Anterior cingulate cortex (tissue), 58 donors: ENCODE measurements at regions not wholly inside any gene's neighbourhood (a gene's known extent, or its start where the extent isn't known, plus 50 kb on each side); places are given as distances from the start of the nearest gene placed in this dataset.
"Not testable (repeated sequence)": the region's sequence is repeated elsewhere in the genome, so short reads cannot be mapped to it uniquely, and the experiment has no call there.

Source experiments
- DNase-seq, 58 donors: peaks; one replicate each; lab custom pipeline; 2025; lab: John Stamatoyannopoulos, UW

GRCh38 chr4:12507868-12508481, 976.2 kb downstream of the RAB28 start:
- DNase-seq: no peak

- no peak for DNase-seq
Measured at GRCh38 chr4:12500409-12500808, 983.7 kb downstream of the RAB28 start.

- no peak for DNase-seq
Measured at GRCh38 chr4:12499693-12500092, 984.4 kb downstream of the RAB28 start.

GRCh38 chr4:12495211-12495610, 988.9 kb downstream of the RAB28 start:
- DNase-seq: no peak

GRCh38 chr4:12492730-12493393, 991.3 kb downstream of the RAB28 start:
- no peak for DNase-seq

- peak in 7 of 58 donors; percentile 0 to 3 (median 1) for DNase-seq
Measured at GRCh38 chr4:12488672-12489071, 995.5 kb downstream of the RAB28 start.

GRCh38 chr4:12487000-12487399, 997.1 kb downstream of the RAB28 start:
- no peak for DNase-seq

- no peak for DNase-seq
Measured at GRCh38 chr4:12472087-12472486, 1012.1 kb downstream of the RAB28 start.

GRCh38 chr4:12471193-12471592, 1012.9 kb downstream of the RAB28 start:
- no peak for DNase-seq

GRCh38 chr4:12461576-12461975, 1022.6 kb downstream of the RAB28 start:
- DNase-seq: not testable (repeated sequence)

- DNase-seq: no peak
Measured at GRCh38 chr4:12459126-12459525, 1025.0 kb downstream of the RAB28 start.

GRCh38 chr4:12458621-12459020, 1025.5 kb downstream of the RAB28 start:
- DNase-seq: no peak

- DNase-seq: no peak
Measured at GRCh38 chr4:12452291-12452690, 1023.6 kb upstream of the HS3ST1 start.

GRCh38 chr4:12447451-12447850, 1018.8 kb upstream of the HS3ST1 start:
- no peak for DNase-seq

- no peak for DNase-seq
Measured at GRCh38 chr4:12446657-12447185, 1018.0 kb upstream of the HS3ST1 start.

- DNase-seq: no peak
Measured at GRCh38 chr4:12446256-12446655, 1017.6 kb upstream of the HS3ST1 start.

GRCh38 chr4:12445711-12446235, 1017.1 kb upstream of the HS3ST1 start:
- DNase-seq: no peak

- DNase-seq: no peak
Measured at GRCh38 chr4:12439633-12440305, 1011.1 kb upstream of the HS3ST1 start.

- DNase-seq: not testable (repeated sequence)
Measured at GRCh38 chr4:12431259-12431658, 1002.6 kb upstream of the HS3ST1 start.

GRCh38 chr4:12421364-12421763, 992.7 kb upstream of the HS3ST1 start:
- no peak for DNase-seq

GRCh38 chr4:12416755-12417154, 988.1 kb upstream of the HS3ST1 start:
- DNase-seq: no peak
